ENCODE measurements at regions not wholly inside any gene's neighbourhood (a gene's known extent, or its start where the extent isn't known, plus 50 kb on each side); places are given as distances from the start of the nearest gene placed in this dataset.

GRCh38 chr12:92029902-92030586 is 115.6 kb downstream of the BTG1 start:
- DNase-seq: no peak

GRCh38 chr12:92029136-92029535 is 116.5 kb downstream of the BTG1 start:
- no peak for DNase-seq

- no peak for DNase-seq
Measured at GRCh38 chr12:92028441-92028709, 117.3 kb downstream of the BTG1 start.

GRCh38 chr12:92027701-92028440 is 117.8 kb downstream of the BTG1 start:
- no peak for DNase-seq

GRCh38 chr12:92027243-92027642 is 118.4 kb downstream of the BTG1 start:
- no peak for DNase-seq

GRCh38 chr12:92025462-92026207 is 120.0 kb downstream of the BTG1 start:
- no peak for DNase-seq

GRCh38 chr12:92022093-92022492 is 123.6 kb downstream of the BTG1 start:
- DNase-seq: no peak

- no peak for DNase-seq
Measured at GRCh38 chr12:92021666-92022035, 124.0 kb downstream of the BTG1 start.

- no peak for DNase-seq
Measured at GRCh38 chr12:92020983-92021665, 124.5 kb downstream of the BTG1 start.

GRCh38 chr12:92019491-92020277 is 126.0 kb downstream of the BTG1 start:
- DNase-seq: no peak

GRCh38 chr12:92012691-92013090 is 133.0 kb downstream of the BTG1 start:
- DNase-seq: no peak

- DNase-seq: no peak
Measured at GRCh38 chr12:92010853-92011701, 134.6 kb downstream of the BTG1 start.

GRCh38 chr12:92010368-92010767 is 135.3 kb downstream of the BTG1 start:
- DNase-seq: no peak

- no peak for DNase-seq
Measured at GRCh38 chr12:92008345-92008744, 137.3 kb downstream of the BTG1 start.

GRCh38 chr12:92007787-92008186 is 137.9 kb downstream of the BTG1 start:
- DNase-seq: no peak

- no peak for DNase-seq
Measured at GRCh38 chr12:92003701-92004100, 141.9 kb downstream of the BTG1 start.

GRCh38 chr12:92002673-92003382 is 142.8 kb downstream of the BTG1 start:
- DNase-seq: no peak

GRCh38 chr12:92002195-92002649 is 143.4 kb downstream of the BTG1 start:
- no peak for DNase-seq

GRCh38 chr12:92000597-92000996 is 145.0 kb downstream of the BTG1 start:
- no peak for DNase-seq

- no peak for DNase-seq
Measured at GRCh38 chr12:91999823-92000222, 145.8 kb downstream of the BTG1 start.

GRCh38 chr12:91998316-91998715 is 147.3 kb downstream of the BTG1 start:
- DNase-seq: no peak
